Fibroblast of lung (primary cell): ENCODE measurements at regions not wholly inside any gene's neighbourhood (a gene's known extent, or its start where the extent isn't known, plus 50 kb on each side); places are given as distances from the start of the nearest gene placed in this dataset.

Experiments
- DNase-seq, 2 donors: peaks; one replicate each; pipeline versions ENCODE4 v3.0.0 to v3.0.0-alpha.2; 2010; ENCODE audit warnings: low read depth in 2 of 2
- H2AFZ ChIP-seq: 2 replicates; pipeline ENCODE4 v1.5.1; 2012; ENCODE audit warnings: low read length, control low read depth, inconsistent platforms
- H3K27ac ChIP-seq: 2 replicates; pipeline ENCODE4 v1.5.1; 2011; ENCODE audit warnings: low read length, control low read depth; ENCODE audit not compliant: insufficient read depth
- H3K27me3 ChIP-seq: 2 replicates; pipeline ENCODE4 v1.5.1; 2011; ENCODE audit warnings: mild to moderate bottlenecking, low read length; ENCODE audit not compliant: control insufficient read depth, insufficient read depth
- H3K36me3 ChIP-seq: 2 replicates; pipeline ENCODE4 v1.5.1; 2011; ENCODE audit warnings: low read length; ENCODE audit not compliant: control insufficient read depth, insufficient read depth
- H3K4me1 ChIP-seq: 2 replicates; pipeline ENCODE4 v1.5.1; 2011; ENCODE audit warnings: low read length; ENCODE audit not compliant: control insufficient read depth, insufficient read depth; ENCODE audit errors: extremely low read depth
- H3K4me2 ChIP-seq: 2 replicates; pipeline ENCODE4 v1.5.1; 2011; ENCODE audit warnings: low read length, control low read depth; ENCODE audit not compliant: insufficient read depth; ENCODE audit errors: extremely low read depth
- H3K4me3 ChIP-seq, 4 experiments: fragments of 200-600 bp in 1 of 4; sonication (generic) in 1 of 4; replicated peaks in 1 of 4; 2 replicates each; pipeline ENCODE4 v1.5.1; 2011 to 2016; ENCODE audit warnings: low read length in 4 of 4, low read depth in 3 of 4, mild to moderate bottlenecking in 3 of 4, control low read depth in 2 of 4, inconsistent platforms in 1 of 4, mixed read lengths in 1 of 4; ENCODE audit not compliant: insufficient read depth in 1 of 4; ENCODE audit errors: control extremely low read depth in 1 of 4
- H3K79me2 ChIP-seq: 2 replicates; pipeline ENCODE4 v1.5.1; 2012; ENCODE audit warnings: mild to moderate bottlenecking, low read length, inconsistent platforms; ENCODE audit not compliant: control insufficient read depth, insufficient read depth
- H3K9ac ChIP-seq: 2 replicates; pipeline ENCODE4 v1.5.1; 2011; ENCODE audit warnings: mild to moderate bottlenecking, low read length, control low read depth; ENCODE audit not compliant: insufficient read depth
- H3K9me3 ChIP-seq: 2 replicates; pipeline ENCODE4 v1.5.1; 2012; ENCODE audit warnings: low read depth, low read length; ENCODE audit not compliant: control insufficient read depth, insufficient read depth
- H4K20me1 ChIP-seq: 2 replicates; pipeline ENCODE4 v1.5.1; 2011; ENCODE audit warnings: low read length; ENCODE audit not compliant: control insufficient read depth, insufficient read depth; ENCODE audit errors: extremely low read depth
- EZH2 ChIP-seq: IDR thresholded peaks from 2 replicates; pipeline ENCODE4 v1.5.1; 2012; ENCODE audit warnings: low read length, control low read depth, mild to moderate bottlenecking; ENCODE audit errors: missing control alignments
- TF ChIP-seq, protein P1 (sequence below), 2 donors: IDR thresholded peaks in 1 of 2; conservative IDR thresholded peaks in 1 of 2; 1 replicate in 1 of 2; 2 replicates in 1 of 2; pipeline ENCODE4 v1.5.1; 2011 to 2012; ENCODE audit warnings: low read length in 2 of 2, control low read depth in 1 of 2, inconsistent platforms in 1 of 2, low read depth in 1 of 2, mild to moderate bottlenecking in 1 of 2

GRCh38 chr19:27971869-27972268 lies 1241.1 kb downstream of the UQCRFS1 start:
- DNase-seq, result no peak
- no peaks in the 10 kb centered on the region for H3K36me3 ChIP-seq
- no peaks in the 10 kb centered on the region for H3K79me2 ChIP-seq
- H4K20me1 ChIP-seq, result no peaks in the 10 kb centered on the region
- no peak overlapping the region for H3K4me2 ChIP-seq
- no peaks in the 10 kb centered on the region for H3K4me1 ChIP-seq
- no peaks in the 10 kb centered on the region for H3K9me3 ChIP-seq
- no peak overlapping the region for H3K4me3 ChIP-seq
- no peak overlapping the region for H2AFZ ChIP-seq
- no peaks in the 10 kb centered on the region for H3K27me3 ChIP-seq
- no peak overlapping the region for H3K27ac ChIP-seq
- TF ChIP-seq, protein P1, sequence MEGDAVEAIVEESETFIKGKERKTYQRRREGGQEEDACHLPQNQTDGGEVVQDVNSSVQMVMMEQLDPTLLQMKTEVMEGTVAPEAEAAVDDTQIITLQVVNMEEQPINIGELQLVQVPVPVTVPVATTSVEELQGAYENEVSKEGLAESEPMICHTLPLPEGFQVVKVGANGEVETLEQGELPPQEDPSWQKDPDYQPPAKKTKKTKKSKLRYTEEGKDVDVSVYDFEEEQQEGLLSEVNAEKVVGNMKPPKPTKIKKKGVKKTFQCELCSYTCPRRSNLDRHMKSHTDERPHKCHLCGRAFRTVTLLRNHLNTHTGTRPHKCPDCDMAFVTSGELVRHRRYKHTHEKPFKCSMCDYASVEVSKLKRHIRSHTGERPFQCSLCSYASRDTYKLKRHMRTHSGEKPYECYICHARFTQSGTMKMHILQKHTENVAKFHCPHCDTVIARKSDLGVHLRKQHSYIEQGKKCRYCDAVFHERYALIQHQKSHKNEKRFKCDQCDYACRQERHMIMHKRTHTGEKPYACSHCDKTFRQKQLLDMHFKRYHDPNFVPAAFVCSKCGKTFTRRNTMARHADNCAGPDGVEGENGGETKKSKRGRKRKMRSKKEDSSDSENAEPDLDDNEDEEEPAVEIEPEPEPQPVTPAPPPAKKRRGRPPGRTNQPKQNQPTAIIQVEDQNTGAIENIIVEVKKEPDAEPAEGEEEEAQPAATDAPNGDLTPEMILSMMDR (conservative IDR thresholded peaks at IDR 0.05 in 1 of 2, IDR thresholded peaks at IDR 0.05 in 1 of 2; ENCODE audit: low read depth in 1 of 2, low read length in 2 of 2), result no peak
- no peak for TF ChIP-seq EZH2
- no peak overlapping the region for H3K9ac ChIP-seq

GRCh38 chr19:27971071-27971470 lies 1241.9 kb downstream of the UQCRFS1 start:
- Histone ChIP-seq H3K36me3 (no peaks in the 10 kb centered on the region), H2AFZ (no peak overlapping the region), H3K4me1 (no peaks in the 10 kb centered on the region), H4K20me1 (no peaks in the 10 kb centered on the region), H3K9ac (no peak overlapping the region), H3K4me3 (no peak overlapping the region), H3K79me2 (no peaks in the 10 kb centered on the region), H3K4me2 (no peak overlapping the region), H3K27ac (no peak overlapping the region), H3K27me3 (no peaks in the 10 kb centered on the region), H3K9me3 (no peaks in the 10 kb centered on the region)
- TF ChIP-seq, protein P1 (conservative IDR thresholded peaks at IDR 0.05 in 1 of 2, IDR thresholded peaks at IDR 0.05 in 1 of 2; ENCODE audit: low read depth in 1 of 2, low read length in 2 of 2), result no peak
- no peak for TF ChIP-seq EZH2
- peak in 1 of 2 donors; percentile 88 for DNase-seq

- TF ChIP-seq, protein P1 (conservative IDR thresholded peaks at IDR 0.05 in 1 of 2, IDR thresholded peaks at IDR 0.05 in 1 of 2; ENCODE audit: low read depth in 1 of 2, low read length in 2 of 2), result peak; percentile 52 to 74
- no peak for TF ChIP-seq EZH2
- no peaks in the 10 kb centered on the region for H3K27me3 ChIP-seq
- no peaks in the 10 kb centered on the region for H3K36me3 ChIP-seq
- no peak overlapping the region for H2AFZ ChIP-seq
- H3K4me2 ChIP-seq, result no peak overlapping the region
- no peak overlapping the region for H3K4me3 ChIP-seq
- DNase-seq, result peak in 1 of 2 donors; percentile 15
- H3K27ac ChIP-seq, result no peak overlapping the region
- no peaks in the 10 kb centered on the region for H3K9me3 ChIP-seq
- H3K4me1 ChIP-seq, result no peaks in the 10 kb centered on the region
- H3K9ac ChIP-seq, result no peak overlapping the region
- H4K20me1 ChIP-seq, result no peaks in the 10 kb centered on the region
- H3K79me2 ChIP-seq, result no peaks in the 10 kb centered on the region
Measured at GRCh38 chr19:27966390-27966816, 1246.5 kb downstream of the UQCRFS1 start.
